WTC11 (cell line): ENCODE measurements at regions not wholly inside any gene's neighbourhood (a gene's known extent, or its start where the extent isn't known, plus 50 kb on each side); places are given as distances from the start of the nearest gene placed in this dataset.

ENCODE experiments used
- ATAC-seq: fragments of 200-7000 bp; cut with Tn5 transposase; 2 replicates; pipeline ENCODE4 v1.10.0; 2021; ENCODE audit warnings: mild to moderate bottlenecking, moderate library complexity
- CTCF ChIA-PET: fragments of 300-600 bp; sonication (Branson Sonifier 250); formaldehyde crosslinking; loops from one replicate; lab custom pipeline; 2021; ENCODE audit warnings: antibody characterized with exemption; lab: Charles Lee
- POLR2A ChIA-PET: fragments of 350-600 bp; sonication (Branson Sonifier 250); formaldehyde crosslinking; loops from one replicate; lab custom pipeline; 2021; ENCODE audit warnings: antibody characterized with exemption; lab: Charles Lee
- DNase-seq: peaks from one replicate; pipeline ENCODE4 v3.0.0; 2021; ENCODE audit warnings: low spot score
- H3K27ac Mint-ChIP-seq: 2 replicates; pipeline ENCODE4 v1.8.0; 2021; ENCODE audit warnings: mixed read lengths
- H3K27me3 Mint-ChIP-seq: 2 replicates; pipeline ENCODE4 v1.8.0; 2021; ENCODE audit warnings: low read depth, mild to moderate bottlenecking, moderate library complexity, mixed read lengths
- H3K36me3 Mint-ChIP-seq: 2 replicates; pipeline ENCODE4 v1.8.0; 2021; ENCODE audit warnings: mixed read lengths
- H3K4me1 Mint-ChIP-seq: 2 replicates; pipeline ENCODE4 v1.8.0; 2022; ENCODE audit warnings: mixed read lengths
- H3K4me3 Mint-ChIP-seq: 2 replicates; pipeline ENCODE4 v1.8.0; 2021; ENCODE audit warnings: mild to moderate bottlenecking, moderate library complexity, mixed read lengths
- H3K9me3 Mint-ChIP-seq: 2 replicates; pipeline ENCODE4 v1.8.0; 2021; ENCODE audit warnings: mixed read lengths
- ERG ChIP-seq: fragments of 250-450 bp; sonication (Bioruptor Pico); IDR thresholded peaks from 2 replicates; pipeline ENCODE4 v1.8.0; 2021; ENCODE audit warnings: mild to moderate bottlenecking
- ETV6 ChIP-seq: sonication (generic); formaldehyde crosslinking; IDR thresholded peaks from 2 replicates; pipeline ENCODE4 v1.8.1; 2022; ENCODE audit warnings: mild to moderate bottlenecking, missing genetic modification reagents
- GABPB1 ChIP-seq: sonication (generic); formaldehyde crosslinking; IDR thresholded peaks from 2 replicates; pipeline ENCODE4 v1.8.1; 2023; ENCODE audit warnings: mild to moderate bottlenecking, missing genetic modification reagents
- HMGA2 ChIP-seq: fragments of 250-450 bp; sonication (Bioruptor Pico); IDR thresholded peaks from 2 replicates; pipeline ENCODE4 v1.4.0; 2021; ENCODE audit warnings: mild to moderate bottlenecking, moderate library complexity
- KAT7 ChIP-seq: sonication (generic); formaldehyde crosslinking; IDR thresholded peaks from 2 replicates; pipeline ENCODE4 v1.8.1; 2023; ENCODE audit warnings: missing genetic modification reagents, mild to moderate bottlenecking, borderline replicate concordance
- SOX15 ChIP-seq: fragments of 250-450 bp; sonication (Bioruptor Pico); IDR thresholded peaks from 2 replicates; pipeline ENCODE4 v1.9.0; 2021; ENCODE audit warnings: mild to moderate bottlenecking
- USF2 ChIP-seq: sonication (generic); formaldehyde crosslinking; IDR thresholded peaks from 2 replicates; pipeline ENCODE4 v1.8.1; 2023; ENCODE audit warnings: mild to moderate bottlenecking, missing genetic modification reagents, moderate library complexity
- ZMAT4 ChIP-seq: fragments of 250-450 bp; sonication (Bioruptor Pico); IDR thresholded peaks from 2 replicates; pipeline ENCODE4 v1.9.0; 2021; ENCODE audit warnings: mild to moderate bottlenecking
- ZNF121 ChIP-seq: sonication (generic); formaldehyde crosslinking; IDR thresholded peaks from 2 replicates; pipeline ENCODE4 v1.8.0; 2023; ENCODE audit warnings: missing genetic modification reagents
- ZNF138 ChIP-seq: sonication (generic); formaldehyde crosslinking; conservative IDR thresholded peaks from 2 replicates; pipeline ENCODE4 v1.8.1; 2022; ENCODE audit warnings: mild to moderate bottlenecking, moderate library complexity, missing genetic modification reagents
- ZNF396 ChIP-seq: fragments of 250-450 bp; sonication (Bioruptor Pico); IDR thresholded peaks from 2 replicates; pipeline ENCODE4 v1.8.0; 2021; ENCODE audit warnings: mild to moderate bottlenecking, moderate library complexity, borderline replicate concordance
- ZNF423 ChIP-seq: fragments of 250-450 bp; sonication (Bioruptor Pico); IDR thresholded peaks from 2 replicates; pipeline ENCODE4 v2.1.2; 2022; ENCODE audit warnings: mild to moderate bottlenecking, moderate library complexity
- TF ChIP-seq, protein P1 (sequence below): sonication (generic); formaldehyde crosslinking; IDR thresholded peaks from 2 replicates; pipeline ENCODE4 v1.8.1; 2022; ENCODE audit warnings: mild to moderate bottlenecking, moderate library complexity, missing genetic modification reagents
- TF ChIP-seq, protein P2 (sequence below): sonication (generic); formaldehyde crosslinking; IDR thresholded peaks from 2 replicates; pipeline ENCODE4 v1.8.0; 2022; ENCODE audit warnings: mild to moderate bottlenecking, missing genetic modification reagents
- TF ChIP-seq, protein P3 (sequence below): sonication (generic); formaldehyde crosslinking; IDR thresholded peaks from 2 replicates; pipeline ENCODE4 v1.8.1; 2023; ENCODE audit warnings: mild to moderate bottlenecking, moderate library complexity, missing genetic modification reagents
- TF ChIP-seq, protein P4 (sequence below): sonication (generic); formaldehyde crosslinking; IDR thresholded peaks from 2 replicates; pipeline ENCODE4 v1.8.0; 2022; ENCODE audit warnings: mild to moderate bottlenecking, missing genetic modification reagents
- TF ChIP-seq, protein P5 (sequence below): sonication (generic); formaldehyde crosslinking; IDR thresholded peaks from 2 replicates; pipeline ENCODE4 v1.8.1; 2022; ENCODE audit warnings: low read depth, mild to moderate bottlenecking, moderate library complexity, missing genetic modification reagents, borderline replicate concordance

DNA sequence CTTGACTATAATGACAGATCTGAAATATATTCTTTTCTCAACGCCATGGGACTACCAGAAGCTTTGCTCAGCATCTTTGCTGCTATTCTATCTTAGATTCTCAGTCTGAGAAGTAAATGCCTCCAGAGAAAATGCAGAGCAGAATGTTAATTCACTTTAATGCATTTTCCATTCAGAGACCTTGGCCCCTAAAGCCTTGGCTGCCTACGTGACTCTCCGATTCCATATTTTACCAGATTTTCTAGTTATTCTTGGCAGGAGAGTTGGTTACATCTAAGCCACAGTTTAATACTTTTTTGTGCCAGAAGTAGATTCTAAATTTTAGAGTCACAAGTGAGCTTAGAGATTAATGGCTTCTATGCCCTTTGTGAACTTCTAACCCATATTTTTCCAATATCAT lies 837.1 kb upstream of the POU3F3 start (continued):
- TF ChIP-seq, protein P1, sequence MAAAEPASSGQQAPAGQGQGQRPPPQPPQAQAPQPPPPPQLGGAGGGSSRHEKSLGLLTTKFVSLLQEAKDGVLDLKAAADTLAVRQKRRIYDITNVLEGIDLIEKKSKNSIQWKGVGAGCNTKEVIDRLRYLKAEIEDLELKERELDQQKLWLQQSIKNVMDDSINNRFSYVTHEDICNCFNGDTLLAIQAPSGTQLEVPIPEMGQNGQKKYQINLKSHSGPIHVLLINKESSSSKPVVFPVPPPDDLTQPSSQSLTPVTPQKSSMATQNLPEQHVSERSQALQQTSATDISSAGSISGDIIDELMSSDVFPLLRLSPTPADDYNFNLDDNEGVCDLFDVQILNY: no peak
- no peak for TF ChIP-seq ERG (CRISPR knock-in tag)

DNA sequence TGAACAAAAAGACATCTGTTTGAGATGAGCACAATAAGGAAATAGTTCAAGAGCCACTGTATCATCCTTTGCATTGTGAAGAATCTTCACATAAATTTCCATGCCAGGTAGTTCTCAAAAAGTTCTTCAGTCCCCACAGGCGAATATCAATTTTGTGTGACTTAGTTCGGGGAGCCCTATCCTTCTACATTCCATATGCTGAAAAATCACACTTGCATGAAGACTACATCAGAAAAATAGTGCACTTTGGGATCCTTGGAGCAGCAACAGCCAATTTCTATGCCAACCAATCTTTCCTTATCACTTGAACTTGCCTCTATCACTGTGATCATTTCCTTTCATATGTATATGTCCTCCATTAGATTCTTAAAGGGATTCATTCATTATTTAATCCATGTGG lies 830.6 kb upstream of the POU3F3 start:
- Mint-ChIP-seq H3K4me3 (no peak overlapping the region), H3K4me1 (peaks cover 38% of the 10 kb centered on the region), H3K36me3 (no peaks in the 10 kb centered on the region), H3K9me3 (no peaks in the 10 kb centered on the region), H3K27me3 (no peaks in the 10 kb centered on the region), H3K27ac (no peak overlapping the region)
- ChIA-PET CTCF (no interaction called here), POLR2A (no interaction called here)
- TF ChIP-seq HMGA2 (no peak), ZNF138 (CRISPR knock-in tag) (no peak), ERG (CRISPR knock-in tag) (no peak), SOX15 (CRISPR knock-in tag) (no peak), ZNF423 (no peak), GABPB1 (CRISPR knock-in tag) (no peak), KAT7 (CRISPR knock-in tag) (no peak), ZNF396 (CRISPR knock-in tag) (no peak), ZMAT4 (CRISPR knock-in tag) (no peak), ZNF121 (CRISPR knock-in tag) (no peak), ETV6 (no peak), USF2 (CRISPR knock-in tag) (no peak)
- TF ChIP-seq, protein P1: no peak
- TF ChIP-seq, protein P2, sequence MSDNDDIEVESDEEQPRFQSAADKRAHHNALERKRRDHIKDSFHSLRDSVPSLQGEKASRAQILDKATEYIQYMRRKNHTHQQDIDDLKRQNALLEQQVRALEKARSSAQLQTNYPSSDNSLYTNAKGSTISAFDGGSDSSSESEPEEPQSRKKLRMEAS (CRISPR knock-in tag): no peak
- TF ChIP-seq, protein P3, sequence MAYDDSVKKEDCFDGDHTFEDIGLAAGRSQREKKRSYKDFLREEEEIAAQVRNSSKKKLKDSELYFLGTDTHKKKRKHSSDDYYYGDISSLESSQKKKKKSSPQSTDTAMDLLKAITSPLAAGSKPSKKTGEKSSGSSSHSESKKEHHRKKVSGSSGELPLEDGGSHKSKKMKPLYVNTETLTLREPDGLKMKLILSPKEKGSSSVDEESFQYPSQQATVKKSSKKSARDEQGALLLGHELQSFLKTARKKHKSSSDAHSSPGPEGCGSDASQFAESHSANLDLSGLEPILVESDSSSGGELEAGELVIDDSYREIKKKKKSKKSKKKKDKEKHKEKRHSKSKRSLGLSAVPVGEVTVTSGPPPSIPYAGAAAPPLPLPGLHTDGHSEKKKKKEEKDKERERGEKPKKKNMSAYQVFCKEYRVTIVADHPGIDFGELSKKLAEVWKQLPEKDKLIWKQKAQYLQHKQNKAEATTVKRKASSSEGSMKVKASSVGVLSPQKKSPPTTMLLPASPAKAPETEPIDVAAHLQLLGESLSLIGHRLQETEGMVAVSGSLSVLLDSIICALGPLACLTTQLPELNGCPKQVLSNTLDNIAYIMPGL (CRISPR knock-in tag): no peak
- TF ChIP-seq, protein P4, sequence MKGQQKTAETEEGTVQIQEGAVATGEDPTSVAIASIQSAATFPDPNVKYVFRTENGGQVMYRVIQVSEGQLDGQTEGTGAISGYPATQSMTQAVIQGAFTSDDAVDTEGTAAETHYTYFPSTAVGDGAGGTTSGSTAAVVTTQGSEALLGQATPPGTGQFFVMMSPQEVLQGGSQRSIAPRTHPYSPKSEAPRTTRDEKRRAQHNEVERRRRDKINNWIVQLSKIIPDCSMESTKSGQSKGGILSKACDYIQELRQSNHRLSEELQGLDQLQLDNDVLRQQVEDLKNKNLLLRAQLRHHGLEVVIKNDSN (CRISPR knock-in tag): no peak
- TF ChIP-seq, protein P5, sequence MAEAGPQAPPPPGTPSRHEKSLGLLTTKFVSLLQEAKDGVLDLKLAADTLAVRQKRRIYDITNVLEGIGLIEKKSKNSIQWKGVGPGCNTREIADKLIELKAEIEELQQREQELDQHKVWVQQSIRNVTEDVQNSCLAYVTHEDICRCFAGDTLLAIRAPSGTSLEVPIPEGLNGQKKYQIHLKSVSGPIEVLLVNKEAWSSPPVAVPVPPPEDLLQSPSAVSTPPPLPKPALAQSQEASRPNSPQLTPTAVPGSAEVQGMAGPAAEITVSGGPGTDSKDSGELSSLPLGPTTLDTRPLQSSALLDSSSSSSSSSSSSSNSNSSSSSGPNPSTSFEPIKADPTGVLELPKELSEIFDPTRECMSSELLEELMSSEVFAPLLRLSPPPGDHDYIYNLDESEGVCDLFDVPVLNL (CRISPR knock-in tag): no peak
- DNase-seq (no peak), ATAC-seq (no peak)
